CD4-positive, alpha-beta T cell treated with Interleukin-4 for 1 hour (primary cell): ENCODE measurements at regions not wholly inside any gene's neighbourhood (a gene's known extent, or its start where the extent isn't known, plus 50 kb on each side); places are given as distances from the start of the nearest gene placed in this dataset.

Experiments used
- DNase-seq, 2 donors: peaks; one replicate each; pipeline ENCODE4 v3.0.0-alpha.2; 2020 to 2022

GRCh38 chr11:76298255-76298654 lies 82.7 kb downstream of the THAP12 start:
- no peak for DNase-seq

DNA sequence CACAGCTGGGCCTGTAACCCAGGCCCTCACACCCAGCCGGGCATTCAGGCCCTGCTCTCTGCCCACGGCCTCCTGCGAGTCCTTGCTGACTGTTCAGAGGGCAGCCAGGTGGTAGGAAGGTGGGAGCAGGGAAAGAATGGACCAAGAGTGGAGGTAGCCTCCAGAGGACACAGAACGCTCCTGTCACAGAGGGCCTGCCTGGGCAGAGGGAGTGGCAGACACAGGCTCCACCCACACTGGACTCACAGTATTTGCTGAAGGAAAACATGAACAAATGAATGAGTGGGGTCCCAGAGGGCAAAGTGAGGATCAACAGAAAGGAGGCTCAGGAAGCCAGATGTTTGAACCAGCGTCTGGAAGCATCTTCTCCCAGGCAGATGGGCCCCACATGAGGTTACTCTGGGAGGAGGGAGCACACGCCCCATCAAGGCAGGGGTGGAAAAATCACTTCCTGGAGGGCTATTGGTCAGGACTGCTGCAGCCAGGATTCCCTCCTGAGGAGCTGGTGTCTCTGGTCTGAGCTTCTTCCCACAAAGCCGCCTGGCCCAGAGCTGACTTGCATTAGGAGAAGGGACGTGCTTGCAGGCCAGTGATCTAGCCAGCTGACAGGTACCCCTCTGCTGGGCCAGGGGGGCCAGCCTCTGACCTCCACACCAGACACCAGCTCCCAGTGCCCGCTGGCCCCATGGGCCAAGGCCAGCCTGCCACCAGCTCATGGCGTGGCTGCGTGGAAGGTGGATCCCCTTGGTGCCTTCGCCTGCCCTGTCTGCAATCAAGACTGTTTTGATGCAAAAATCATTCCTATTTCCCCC lies 84.0 kb downstream of the THAP12 start:
- DNase-seq: no peak

GRCh38 chr11:76293189-76293631 lies 86.9 kb upstream of the WNT11 start:
- DNase-seq: no peak

GRCh38 chr11:76292583-76293188 lies 86.4 kb upstream of the WNT11 start:
- no peak for DNase-seq

DNA sequence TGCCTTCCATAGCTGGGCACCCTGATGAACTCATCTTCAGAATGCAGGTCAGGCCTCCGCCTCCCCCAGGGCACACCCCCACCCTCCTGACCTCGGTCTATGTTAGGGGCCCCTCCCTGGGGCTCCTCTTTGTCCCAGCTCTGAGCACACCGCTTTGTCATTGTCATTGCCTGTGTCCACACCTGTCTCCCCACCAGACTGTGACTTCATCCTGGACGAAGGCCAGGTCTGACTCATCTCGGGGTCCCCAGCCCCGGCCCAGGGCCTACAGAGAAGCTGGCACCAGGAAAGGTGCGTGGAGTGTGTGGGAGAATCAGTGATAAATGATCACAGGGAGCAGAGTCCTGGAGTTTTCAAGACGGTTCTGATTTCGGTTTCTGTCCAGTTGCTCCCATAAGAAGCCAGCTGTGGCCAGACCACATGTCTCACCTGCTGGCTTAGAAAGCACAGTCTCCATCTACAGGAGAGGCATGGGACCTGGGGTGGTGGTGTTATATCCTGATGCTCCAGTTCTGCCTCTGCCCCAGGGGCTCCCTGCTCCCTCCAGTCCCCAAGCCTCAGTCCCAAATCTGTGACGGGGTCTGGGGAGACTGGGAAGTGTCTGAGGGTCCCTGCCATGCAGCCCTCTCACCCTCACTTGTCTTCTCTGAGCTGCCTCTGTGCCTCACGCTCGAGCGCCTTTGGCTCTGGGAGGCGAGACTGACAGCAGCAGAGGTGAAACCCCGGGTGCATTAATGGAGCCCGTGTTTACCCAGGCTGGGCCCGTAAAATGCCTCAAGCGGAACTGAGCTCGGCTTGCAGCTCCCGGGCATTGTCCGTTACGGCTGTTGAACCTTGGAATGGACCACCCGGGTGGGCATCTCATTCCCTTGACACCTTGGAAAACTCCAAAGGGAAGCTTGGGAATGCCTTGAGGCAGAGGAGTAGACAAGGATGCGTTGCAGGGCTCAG lies 85.5 kb upstream of the WNT11 start:
- DNase-seq: no peak

DNA sequence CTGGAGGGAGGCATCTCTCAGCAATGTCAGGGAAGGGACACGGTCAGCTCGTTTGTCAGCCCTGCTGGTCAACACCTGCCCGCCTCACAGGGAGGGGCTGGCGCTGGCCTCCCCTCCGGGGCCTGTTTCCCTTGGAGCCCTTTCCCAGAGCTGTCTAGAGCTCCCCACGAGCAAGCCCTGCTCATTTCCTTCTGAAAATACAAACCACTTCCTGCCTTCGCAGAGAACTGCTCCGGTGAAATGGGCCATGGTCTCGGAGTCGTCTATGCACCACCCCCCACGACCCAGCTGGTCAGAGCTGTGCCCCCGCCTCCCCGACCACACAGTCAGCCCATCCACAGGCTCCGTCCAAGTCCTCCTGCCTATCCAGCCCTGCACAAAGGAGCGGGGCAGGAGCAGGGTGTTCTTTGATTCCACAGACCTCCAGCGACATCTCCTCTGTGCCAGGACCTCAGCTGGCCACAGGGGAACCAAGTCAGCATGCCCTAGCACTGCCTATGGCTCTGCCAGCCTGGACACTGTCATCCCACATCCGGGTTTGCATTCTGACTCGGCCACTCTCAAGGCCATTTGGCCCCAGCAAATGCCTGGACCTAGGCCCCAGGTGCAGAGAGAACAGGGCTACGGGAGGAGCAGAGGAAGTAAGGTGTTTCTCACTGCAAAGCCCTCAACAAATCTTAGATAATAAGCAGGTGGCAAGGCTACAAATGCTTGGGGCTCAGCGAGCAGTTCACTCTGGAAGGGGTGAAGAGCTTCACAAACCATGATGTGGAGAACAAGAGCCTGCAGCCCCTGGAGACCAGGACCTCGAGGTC lies 82.1 kb upstream of the WNT11 start:
- DNase-seq: peak; percentile 20 to 29

- DNase-seq: no peak
Measured at GRCh38 chr11:76287227-76287626, 80.9 kb upstream of the WNT11 start.

DNA sequence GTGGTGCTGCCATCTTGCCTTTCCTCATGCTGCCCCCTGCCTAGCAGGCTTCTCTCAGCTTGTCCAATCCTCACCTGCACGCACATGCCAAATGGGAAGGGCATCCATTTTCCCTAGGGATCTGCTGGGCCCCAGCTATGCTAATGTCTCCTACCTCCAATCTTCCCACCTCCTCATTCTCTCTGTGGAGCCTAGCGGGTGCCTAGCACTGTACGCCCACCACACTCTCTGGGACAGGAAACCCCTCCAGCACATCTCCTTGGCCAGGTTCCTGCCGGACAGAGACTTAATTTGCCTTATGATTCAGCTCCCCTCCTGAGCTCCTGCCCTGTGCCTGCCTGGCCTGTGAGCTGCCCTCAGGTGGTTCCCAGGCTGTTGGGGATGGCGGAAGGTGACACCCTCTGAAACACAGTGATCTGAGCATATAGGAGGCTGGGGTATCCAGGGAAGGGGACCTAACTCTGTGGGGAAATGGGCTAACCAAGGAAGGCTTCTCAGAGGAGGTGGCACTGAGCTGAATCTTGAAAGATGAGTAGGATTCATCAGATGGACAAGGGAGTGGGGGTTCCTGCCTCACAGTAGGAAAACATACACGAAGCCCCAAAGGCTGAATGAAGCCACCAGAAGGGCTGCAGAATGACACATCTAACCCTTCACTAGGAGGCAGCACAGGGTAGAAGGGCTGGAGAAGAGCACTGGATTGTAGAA lies 79.2 kb upstream of the WNT11 start:
- DNase-seq: no peak

- DNase-seq: no peak
Measured at GRCh38 chr11:76284161-76284560, 77.9 kb upstream of the WNT11 start.

DNA sequence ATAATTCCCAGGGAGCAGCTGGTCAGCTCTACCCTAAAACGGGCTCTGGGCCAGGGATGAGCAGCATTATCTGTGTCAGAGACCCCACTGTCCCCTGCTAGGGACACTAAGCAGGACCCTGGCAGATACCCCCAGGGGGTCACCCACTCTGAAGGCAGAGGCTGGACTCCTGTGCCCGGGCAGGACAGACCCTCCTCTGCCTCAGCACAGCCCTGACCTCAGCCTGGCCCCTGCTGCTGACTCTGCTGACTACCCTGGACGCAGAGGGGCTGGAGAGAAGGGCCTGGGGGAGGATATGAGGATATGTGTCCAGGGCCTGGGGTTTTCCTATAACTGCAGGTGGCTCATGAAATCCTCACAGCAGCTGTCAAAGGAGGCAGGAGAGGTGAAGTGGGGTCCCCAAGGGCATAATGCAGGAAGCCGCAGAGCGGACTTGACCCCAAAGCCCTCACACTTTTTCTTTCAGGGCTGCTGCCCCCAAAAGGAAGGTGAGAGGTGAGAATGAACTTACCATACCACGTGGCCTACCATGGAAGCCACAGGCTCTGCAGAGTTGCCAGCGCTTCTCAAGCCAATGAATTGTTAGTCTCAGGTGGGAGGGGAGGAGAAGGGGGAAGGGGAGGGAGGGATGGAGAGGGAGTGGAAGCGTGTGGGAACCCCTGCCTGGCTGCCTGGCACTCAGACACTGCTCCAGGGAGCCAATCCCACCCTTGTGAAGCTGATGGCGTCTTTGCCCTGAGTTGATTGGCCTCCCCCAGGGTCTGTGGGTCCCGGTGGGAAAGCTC lies 76.7 kb upstream of the WNT11 start:
- no peak for DNase-seq

- no peak for DNase-seq
Measured at GRCh38 chr11:76282172-76282571, 75.9 kb upstream of the WNT11 start.

DNA sequence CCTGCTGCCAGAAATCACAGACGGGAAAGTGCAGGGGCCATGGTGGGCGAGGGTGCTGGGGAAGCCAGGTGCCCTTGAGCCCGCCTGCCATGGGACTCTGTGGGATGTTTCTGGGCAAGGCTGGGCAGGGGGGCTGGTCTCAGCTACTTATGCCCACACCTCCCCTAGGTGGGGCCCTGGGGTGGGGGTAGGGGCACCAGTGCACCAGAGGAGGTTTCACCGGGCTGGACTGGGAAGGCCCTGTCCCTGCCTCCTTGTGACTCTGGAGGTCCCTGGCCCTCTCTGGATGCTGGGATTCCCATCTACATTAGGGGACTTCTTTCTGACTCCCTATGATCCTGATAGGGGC lies 75.2 kb upstream of the WNT11 start:
- no peak for DNase-seq

GRCh38 chr11:76280882-76281557 lies 74.7 kb upstream of the WNT11 start:
- no peak for DNase-seq

DNA sequence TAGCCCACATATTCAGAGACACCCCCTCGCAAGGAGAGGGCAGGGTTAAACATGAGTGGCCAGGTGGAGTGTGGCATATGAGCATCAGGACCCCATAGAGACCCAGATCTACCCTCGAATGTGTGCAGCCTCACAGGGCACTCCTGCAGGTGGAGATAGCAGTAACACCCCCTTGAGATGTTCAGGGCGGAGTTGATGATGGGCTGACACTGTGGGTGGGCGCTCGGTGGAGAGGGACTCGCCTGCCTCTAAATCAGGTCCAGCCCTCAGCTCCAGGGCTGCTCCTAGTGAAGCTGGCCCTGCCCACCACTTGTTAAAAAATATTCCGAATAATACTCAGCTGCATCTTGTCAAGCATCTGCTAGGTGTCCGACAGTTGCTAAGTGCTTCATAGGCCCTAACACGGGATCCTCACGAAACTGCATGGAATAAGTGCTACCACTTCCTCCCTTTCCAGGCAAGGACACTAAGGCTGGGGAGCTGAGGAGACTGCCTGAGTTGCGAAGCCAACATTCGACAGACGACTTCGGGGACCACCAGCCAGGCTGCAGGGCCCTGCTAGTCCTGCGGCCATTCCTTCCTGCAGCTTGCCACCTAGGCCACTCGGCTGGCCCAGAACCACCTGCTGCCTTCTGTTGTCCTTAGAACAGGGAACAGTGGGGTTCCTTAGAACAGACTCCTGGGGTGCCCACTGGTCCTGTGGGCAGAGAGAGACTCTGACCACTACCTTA lies 74.0 kb upstream of the WNT11 start:
- no peak for DNase-seq

- no peak for DNase-seq
Measured at GRCh38 chr11:76279646-76280045, 73.3 kb upstream of the WNT11 start.

- no peak for DNase-seq
Measured at GRCh38 chr11:76279038-76279437, 72.7 kb upstream of the WNT11 start.

- no peak for DNase-seq
Measured at GRCh38 chr11:76278526-76278925, 72.2 kb upstream of the WNT11 start.

- no peak for DNase-seq
Measured at GRCh38 chr11:76277298-76278175, 71.2 kb upstream of the WNT11 start.

GRCh38 chr11:76276781-76277155 lies 70.5 kb upstream of the WNT11 start:
- DNase-seq: no peak
